A549 (cell line): ENCODE measurements at regions not wholly inside any gene's neighbourhood (a gene's known extent, or its start where the extent isn't known, plus 50 kb on each side); places are given as distances from the start of the nearest gene placed in this dataset.

Experiments used
- ATAC-seq, 2 experiments: fragments of 200-7000 bp in 1 of 2; fragments of >200 bp in 1 of 2; cut with Nextera tagmentation in 1 of 2; cut with Tn5 transposase in 1 of 2; 3 replicates each; pipeline versions ENCODE4 v1.8.0 to v1.9.1; 2018 to 2020; ENCODE audit warnings: mild to moderate bottlenecking in 1 of 2, moderate library complexity in 1 of 2
- CTCF ChIA-PET: fragments of 300-600 bp; sonication (Branson Sonifier 250); formaldehyde crosslinking; extraction: SDS; loops from one replicate; lab custom pipeline; 2021; ENCODE audit warnings: antibody characterized with exemption, inconsistent platforms; lab: Yijun Ruan, JAX
- POLR2A ChIA-PET: fragments of 350-600 bp; formaldehyde crosslinking; extraction: SDS; loops from one replicate; lab custom pipeline; 2021; ENCODE audit warnings: antibody characterized with exemption, inconsistent platforms; lab: Yijun Ruan, JAX
- DNase-seq, 2 experiments: peaks; one replicate each; pipeline versions ENCODE4 v3.0.0 to v3.0.0-alpha.2; 2011 to 2016; ENCODE audit warnings: low read depth in 1 of 2, low spot score in 1 of 2
- FAIRE-seq: peaks from 2 replicates; lab custom pipeline; 2011; peaks lifted over from hg19 to GRCh38; lab: Jason Lieb, UNC
- H3K27ac ChIP-seq, 2 experiments: fragments of >200 bp; sonication (Bioruptor Twin); formaldehyde crosslinking; 3 replicates each; pipeline ENCODE4 v1.5.1; 2016 to 2017
- H3K4me1 ChIP-seq: fragments of >200 bp; sonication (Bioruptor Twin); formaldehyde crosslinking; 3 replicates; pipeline ENCODE4 v1.6.1; 2016
- H3K4me2 ChIP-seq: fragments of >200 bp; sonication (Bioruptor Twin); formaldehyde crosslinking; 3 replicates; pipeline ENCODE4 v1.6.1; 2016
- H3K4me3 ChIP-seq: fragments of >200 bp; sonication (Bioruptor Twin); formaldehyde crosslinking; 3 replicates; pipeline ENCODE4 v1.5.1; 2016
- H3K9me3 ChIP-seq: fragments of >200 bp; sonication (Bioruptor Twin); formaldehyde crosslinking; 3 replicates; pipeline ENCODE4 v1.6.1; 2016
- CBX2 ChIP-seq: fragments of 200-600 bp; sonication (generic); IDR thresholded peaks from 2 replicates; pipeline ENCODE4 v1.6.1; 2016; ENCODE audit warnings: low read depth, mild to moderate bottlenecking, borderline replicate concordance
- CBX8 ChIP-seq: fragments of 200-600 bp; sonication (generic); IDR thresholded peaks from 2 replicates; pipeline ENCODE4 v1.6.1; 2016
- CEBPB ChIP-seq, 2 experiments: fragments of >200 bp in 1 of 2; sonication (Bioruptor Twin) in 1 of 2; formaldehyde crosslinking in 1 of 2; IDR thresholded peaks; 2 replicates each; pipeline ENCODE4 v1.6.1; 2012 to 2016
- CHD2 ChIP-seq: fragments of 150-350 bp; IDR thresholded peaks from 2 replicates; pipeline ENCODE4 v1.6.1; 2014; ENCODE audit warnings: low read length; ENCODE audit not compliant: partially characterized antibody
- CHD4 ChIP-seq: fragments of 200-600 bp; sonication (generic); IDR thresholded peaks from 2 replicates; pipeline ENCODE4 v1.6.1; 2016; ENCODE audit warnings: antibody characterized with exemption, mild to moderate bottlenecking, borderline replicate concordance
- EHF ChIP-seq: fragments of 250-450 bp; sonication (Bioruptor Pico); IDR thresholded peaks from 2 replicates; pipeline ENCODE4 v1.5.0; 2020; ENCODE audit warnings: mild to moderate bottlenecking
- GATA3 ChIP-seq: IDR thresholded peaks from 2 replicates; pipeline ENCODE4 v1.6.1; 2012; ENCODE audit warnings: borderline replicate concordance
- HEYL ChIP-seq: fragments of 250-450 bp; sonication (Bioruptor Pico); IDR thresholded peaks from 2 replicates; pipeline ENCODE4 v1.8.0; 2021; ENCODE audit warnings: mild to moderate bottlenecking, moderate library complexity
- HOXB13 ChIP-seq: fragments of 250-450 bp; sonication (Bioruptor Pico); IDR thresholded peaks from 2 replicates; pipeline ENCODE4 v1.5.0; 2020; ENCODE audit warnings: low read depth, mild to moderate bottlenecking, moderate library complexity
- JUNB ChIP-seq: fragments of >200 bp; sonication (Bioruptor Twin); formaldehyde crosslinking; IDR thresholded peaks from 2 replicates; pipeline ENCODE4 v1.6.1; 2016
- KDM1A ChIP-seq: fragments of 200-600 bp; sonication (generic); IDR thresholded peaks from 2 replicates; pipeline ENCODE4 v1.6.1; 2016; ENCODE audit warnings: low read depth, mild to moderate bottlenecking
- MAFK ChIP-seq: fragments of 450-650 bp; IDR thresholded peaks from 2 replicates; pipeline ENCODE4 v1.6.1; 2014; ENCODE audit not compliant: partially characterized antibody
- NR3C1 ChIP-seq: fragments of >200 bp; sonication (Bioruptor Twin); formaldehyde crosslinking; IDR thresholded peaks from 3 replicates; pipeline ENCODE4 v1.6.1; 2017
- RAD21 ChIP-seq, 2 experiments: fragments of >200 bp in 1 of 2; sonication (Bioruptor Twin) in 1 of 2; formaldehyde crosslinking in 1 of 2; IDR thresholded peaks in 1 of 2; conservative IDR thresholded peaks in 1 of 2; 2 replicates in 1 of 2; 3 replicates in 1 of 2; pipeline ENCODE4 v1.6.1; 2012 to 2018; ENCODE audit warnings: inconsistent platforms in 1 of 2
- RARB ChIP-seq: fragments of 250-450 bp; sonication (Bioruptor Pico); IDR thresholded peaks from 2 replicates; pipeline ENCODE4 v1.8.0; 2021; ENCODE audit warnings: mild to moderate bottlenecking, moderate library complexity
- RFX5 ChIP-seq: fragments of 450-650 bp; IDR thresholded peaks from 2 replicates; pipeline ENCODE4 v1.7.1; 2014; ENCODE audit warnings: antibody characterized with exemption, mild to moderate bottlenecking, moderate library complexity
- SREBF2 ChIP-seq: fragments of 450-650 bp; IDR thresholded peaks from 2 replicates; pipeline ENCODE4 v1.6.1; 2014; ENCODE audit warnings: mild to moderate bottlenecking, moderate library complexity
- TFCP2L1 ChIP-seq: fragments of 250-450 bp; sonication (Bioruptor Pico); IDR thresholded peaks from 2 replicates; pipeline ENCODE4 v1.5.0; 2021; ENCODE audit warnings: mild to moderate bottlenecking
- WGBS: methylation state at CpG from one replicate; pipeline ENCODE4 v1.1.6; 2017; ENCODE audit errors: missing lambda C conversion rate; 5-methylcytosine and 5-hydroxymethylcytosine counted together
- TF ChIP-seq, protein P1 (sequence below): fragments of 250-450 bp; sonication (Bioruptor Pico); IDR thresholded peaks from 2 replicates; pipeline ENCODE4 v1.5.0; 2021; ENCODE audit warnings: mild to moderate bottlenecking, moderate library complexity, borderline replicate concordance
- TF ChIP-seq, protein P2 (sequence below): fragments of >200 bp; sonication (Bioruptor Twin); formaldehyde crosslinking; IDR thresholded peaks from 3 replicates; pipeline ENCODE4 v1.5.1; 2016
- TF ChIP-seq, protein P3 (sequence below): fragments of 250-450 bp; sonication (Bioruptor Pico); IDR thresholded peaks from 2 replicates; pipeline ENCODE4 v1.5.0; 2020; ENCODE audit warnings: low read depth, mild to moderate bottlenecking, moderate library complexity
- TF ChIP-seq, protein P4 (sequence below): IDR thresholded peaks from 2 replicates; pipeline ENCODE4 v1.6.1; 2012

DNA sequence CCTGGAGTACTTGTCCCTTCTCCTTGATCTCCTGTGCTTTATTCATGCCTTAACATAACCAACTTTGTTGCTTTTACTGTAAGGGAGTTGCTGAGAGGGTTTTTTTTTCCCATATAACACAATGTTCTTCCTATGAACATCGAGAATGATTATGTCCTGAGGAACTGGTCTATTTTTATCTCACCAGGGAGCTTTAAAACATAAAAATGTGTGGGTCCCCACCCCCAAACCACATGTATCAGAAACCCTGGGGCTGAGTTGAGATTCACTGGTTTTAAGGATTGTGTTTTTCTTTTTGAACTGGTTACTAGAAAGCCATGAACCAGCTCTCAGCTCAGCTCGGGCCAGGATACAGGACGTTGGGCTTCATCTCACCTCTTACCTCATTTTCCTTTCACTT lies 118.5 kb upstream of the JAG1 start:
- no peak overlapping the region for H3K4me2 ChIP-seq
- TF ChIP-seq KDM1A, result no peak
- no peak for TF ChIP-seq NR3C1
- no peak for TF ChIP-seq SREBF2
- TF ChIP-seq, protein P1, sequence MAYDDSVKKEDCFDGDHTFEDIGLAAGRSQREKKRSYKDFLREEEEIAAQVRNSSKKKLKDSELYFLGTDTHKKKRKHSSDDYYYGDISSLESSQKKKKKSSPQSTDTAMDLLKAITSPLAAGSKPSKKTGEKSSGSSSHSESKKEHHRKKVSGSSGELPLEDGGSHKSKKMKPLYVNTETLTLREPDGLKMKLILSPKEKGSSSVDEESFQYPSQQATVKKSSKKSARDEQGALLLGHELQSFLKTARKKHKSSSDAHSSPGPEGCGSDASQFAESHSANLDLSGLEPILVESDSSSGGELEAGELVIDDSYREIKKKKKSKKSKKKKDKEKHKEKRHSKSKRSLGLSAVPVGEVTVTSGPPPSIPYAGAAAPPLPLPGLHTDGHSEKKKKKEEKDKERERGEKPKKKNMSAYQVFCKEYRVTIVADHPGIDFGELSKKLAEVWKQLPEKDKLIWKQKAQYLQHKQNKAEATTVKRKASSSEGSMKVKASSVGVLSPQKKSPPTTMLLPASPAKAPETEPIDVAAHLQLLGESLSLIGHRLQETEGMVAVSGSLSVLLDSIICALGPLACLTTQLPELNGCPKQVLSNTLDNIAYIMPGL (CRISPR knock-in tag), result no peak
- TF ChIP-seq CHD4, result no peak
- no peak for TF ChIP-seq HEYL (CRISPR knock-in tag)
- no peak for TF ChIP-seq CEBPB (IDR thresholded peaks at IDR 0.05)
- ATAC-seq (no peak), DNase-seq (no peak), FAIRE-seq (no peak)
- ChIA-PET POLR2A (no interaction called here), CTCF (no interaction called here)
- 89% methylated on average over 3 of the region's 3 CpGs for WGBS
- no peaks in the 10 kb centered on the region for H3K4me1 ChIP-seq
- no peak overlapping the region for H3K4me3 ChIP-seq
- H3K9me3 ChIP-seq, result no peaks in the 10 kb centered on the region
- no peak overlapping the region for H3K27ac ChIP-seq

DNA sequence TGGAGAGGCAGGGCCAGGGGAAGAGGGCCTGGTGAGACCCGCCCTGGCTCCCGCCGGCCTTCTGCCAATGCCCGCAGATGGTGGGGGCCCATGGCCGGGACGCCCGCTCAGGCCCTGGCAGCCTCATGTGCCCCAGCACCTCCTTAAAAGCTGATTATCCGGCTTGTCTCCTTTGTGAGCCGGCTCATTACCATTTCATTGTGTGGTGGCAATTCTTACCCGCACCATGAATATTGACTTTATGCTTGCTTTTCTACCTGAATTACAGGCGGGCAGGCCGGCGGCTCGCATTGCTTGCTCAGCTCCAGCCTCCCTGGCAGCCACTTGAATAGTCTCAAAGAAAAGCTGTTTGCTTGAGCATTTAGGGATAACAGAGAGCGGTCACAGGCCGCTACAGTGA lies 120.0 kb upstream of the JAG1 start:
- no peaks in the 10 kb centered on the region for H3K4me1 ChIP-seq
- CTCF ChIA-PET, result interaction anchor here (0.7 kb wide), 1 partner anchor 366 kb away, joined by 4 read pairs; no protein-coding TSS in a partner anchor
- H3K4me2 ChIP-seq, result no peak overlapping the region
- H3K9me3 ChIP-seq, result no peaks in the 10 kb centered on the region
- TF ChIP-seq CHD2 (no peak), JUNB (no peak), TFCP2L1 (CRISPR knock-in tag) (no peak), CBX8 (no peak), RAD21 (conservative IDR thresholded peaks at IDR 0.05 in 1 of 2, IDR thresholded peaks at IDR 0.05 in 1 of 2) (no peak), RFX5 (no peak), CEBPB (IDR thresholded peaks at IDR 0.05) (no peak), HOXB13 (CRISPR knock-in tag) (no peak), EHF (no peak), GATA3 (no peak)
- TF ChIP-seq, protein P2, sequence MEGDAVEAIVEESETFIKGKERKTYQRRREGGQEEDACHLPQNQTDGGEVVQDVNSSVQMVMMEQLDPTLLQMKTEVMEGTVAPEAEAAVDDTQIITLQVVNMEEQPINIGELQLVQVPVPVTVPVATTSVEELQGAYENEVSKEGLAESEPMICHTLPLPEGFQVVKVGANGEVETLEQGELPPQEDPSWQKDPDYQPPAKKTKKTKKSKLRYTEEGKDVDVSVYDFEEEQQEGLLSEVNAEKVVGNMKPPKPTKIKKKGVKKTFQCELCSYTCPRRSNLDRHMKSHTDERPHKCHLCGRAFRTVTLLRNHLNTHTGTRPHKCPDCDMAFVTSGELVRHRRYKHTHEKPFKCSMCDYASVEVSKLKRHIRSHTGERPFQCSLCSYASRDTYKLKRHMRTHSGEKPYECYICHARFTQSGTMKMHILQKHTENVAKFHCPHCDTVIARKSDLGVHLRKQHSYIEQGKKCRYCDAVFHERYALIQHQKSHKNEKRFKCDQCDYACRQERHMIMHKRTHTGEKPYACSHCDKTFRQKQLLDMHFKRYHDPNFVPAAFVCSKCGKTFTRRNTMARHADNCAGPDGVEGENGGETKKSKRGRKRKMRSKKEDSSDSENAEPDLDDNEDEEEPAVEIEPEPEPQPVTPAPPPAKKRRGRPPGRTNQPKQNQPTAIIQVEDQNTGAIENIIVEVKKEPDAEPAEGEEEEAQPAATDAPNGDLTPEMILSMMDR, result no peak
- TF ChIP-seq, protein P3, sequence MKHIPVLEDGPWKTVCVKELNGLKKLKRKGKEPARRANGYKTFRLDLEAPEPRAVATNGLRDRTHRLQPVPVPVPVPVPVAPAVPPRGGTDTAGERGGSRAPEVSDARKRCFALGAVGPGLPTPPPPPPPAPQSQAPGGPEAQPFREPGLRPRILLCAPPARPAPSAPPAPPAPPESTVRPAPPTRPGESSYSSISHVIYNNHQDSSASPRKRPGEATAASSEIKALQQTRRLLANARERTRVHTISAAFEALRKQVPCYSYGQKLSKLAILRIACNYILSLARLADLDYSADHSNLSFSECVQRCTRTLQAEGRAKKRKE (CRISPR knock-in tag), result no peak
- TF ChIP-seq, all 56 proteins: peak for 0
- FAIRE-seq (no peak), ATAC-seq (no peak), DNase-seq (no peak)
- no peak overlapping the region for H3K4me3 ChIP-seq
- POLR2A ChIA-PET, result no interaction called here
- 96% methylated on average over 16 of the region's 16 CpGs for WGBS
- no peak overlapping the region for H3K27ac ChIP-seq

DNA sequence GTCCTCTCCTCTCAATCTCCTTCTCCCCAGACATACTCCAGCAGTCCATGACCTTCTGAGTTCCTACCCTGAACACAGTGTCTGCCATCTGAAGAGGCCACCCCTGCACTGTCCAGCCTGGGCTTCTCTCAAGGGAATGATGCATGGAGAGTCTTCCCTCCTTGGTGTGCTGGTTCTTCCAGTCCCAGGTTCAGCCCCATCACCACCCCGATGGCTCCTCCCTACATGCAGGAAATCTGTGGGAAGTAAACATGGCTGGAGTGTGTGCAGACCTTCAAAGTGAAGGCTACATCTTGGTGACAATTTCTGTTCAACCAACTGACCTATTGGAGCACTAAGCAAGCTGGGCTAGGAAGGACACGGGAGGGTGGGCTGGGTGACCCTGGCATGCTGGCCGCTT lies 121.0 kb upstream of the JAG1 start:
- Histone ChIP-seq H3K9me3 (no peaks in the 10 kb centered on the region), H3K27ac (no peak overlapping the region), H3K4me1 (peaks cover 6% of the 10 kb centered on the region), H3K4me2 (no peak overlapping the region), H3K4me3 (no peak overlapping the region)
- no peak for ATAC-seq
- POLR2A ChIA-PET, result interaction anchor here (1.4 kb wide), 1 partner anchor 121 kb away, joined by 6 read pairs; the partner anchor contains the start of gene JAG1
- WGBS, result 88% methylated on average over 2 of the region's 3 CpGs
- no peak for FAIRE-seq
- no peak for DNase-seq
- CTCF ChIA-PET, result interaction anchor here (0.6 to 2.4 kb wide), 4 partner anchors 10 to 430 kb away, joined by 3 to 8 read pairs (median 5); no protein-coding TSS in a partner anchor
- TF ChIP-seq, protein P4, sequence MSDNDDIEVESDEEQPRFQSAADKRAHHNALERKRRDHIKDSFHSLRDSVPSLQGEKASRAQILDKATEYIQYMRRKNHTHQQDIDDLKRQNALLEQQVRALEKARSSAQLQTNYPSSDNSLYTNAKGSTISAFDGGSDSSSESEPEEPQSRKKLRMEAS, result no peak
- TF ChIP-seq CBX8, result no peak
- no peak for TF ChIP-seq CBX2
- no peak for TF ChIP-seq TFCP2L1 (CRISPR knock-in tag)
- TF ChIP-seq SREBF2, result no peak
- no peak for TF ChIP-seq RARB (CRISPR knock-in tag)
- TF ChIP-seq JUNB, result no peak
- no peak for TF ChIP-seq MAFK
